Fibroblast of lung (primary cell): ENCODE measurements at regions not wholly inside any gene's neighbourhood (a gene's known extent, or its start where the extent isn't known, plus 50 kb on each side); places are given as distances from the start of the nearest gene placed in this dataset.

Source experiments
- CTCF ChIP-seq, 2 donors: IDR thresholded peaks in 1 of 2; conservative IDR thresholded peaks in 1 of 2; 1 replicate in 1 of 2; 2 replicates in 1 of 2; pipeline ENCODE4 v1.5.1; 2011 to 2012; ENCODE audit warnings: low read length in 2 of 2, control low read depth in 1 of 2, inconsistent platforms in 1 of 2, low read depth in 1 of 2, mild to moderate bottlenecking in 1 of 2
- EZH2 ChIP-seq: IDR thresholded peaks from 2 replicates; pipeline ENCODE4 v1.5.1; 2012; ENCODE audit warnings: low read length, control low read depth, mild to moderate bottlenecking; ENCODE audit errors: missing control alignments

GRCh38 chr16:35585411-35585810, 2126.0 kb downstream of the TP53TG3F start:
- TF ChIP-seq CTCF (conservative IDR thresholded peaks at IDR 0.05 in 1 of 2, IDR thresholded peaks at IDR 0.05 in 1 of 2; ENCODE audit: low read depth in 1 of 2, low read length in 2 of 2) (no peak), EZH2 (no peak)
